ENCODE measurements at regions not wholly inside any gene's neighbourhood (a gene's known extent, or its start where the extent isn't known, plus 50 kb on each side); places are given as distances from the start of the nearest gene placed in this dataset.
"Not testable (repeated sequence)": the region's sequence is repeated elsewhere in the genome, so short reads cannot be mapped to it uniquely, and the experiment has no call there.

- H3K9me3 ChIP-seq (ENCODE audit: low read depth, low read length) = peaks cover 3% of the 10 kb centered on the region
- no peaks in the 10 kb centered on the region for H3K79me2 ChIP-seq (ENCODE audit: insufficient read depth, low read length)
- H3K4me3 ChIP-seq (ENCODE audit: insufficient read depth, low read length) = no peak overlapping the region
- H4K20me1 ChIP-seq (ENCODE audit: insufficient read depth, low read length) = no peaks in the 10 kb centered on the region
- H2AFZ ChIP-seq (ENCODE audit: low read length) = no peak overlapping the region
- no peaks in the 10 kb centered on the region for H3K36me3 ChIP-seq (ENCODE audit: insufficient read depth, low read length)
- H3K4me1 ChIP-seq (ENCODE audit: insufficient read depth, low read length) = no peaks in the 10 kb centered on the region
- TF ChIP-seq CTCF (IDR thresholded peaks at IDR 0.05; ENCODE audit: extremely low read depth, low read depth, low read length) = no peak
- H3K4me2 ChIP-seq (ENCODE audit: insufficient read depth, low read length) = no peak overlapping the region
- DNase-seq (ENCODE audit: insufficient read length, low spot score, missing footprints) = no peak
- no peaks in the 10 kb centered on the region for H3K27me3 ChIP-seq (ENCODE audit: insufficient read depth, low read length)
- H3K27ac ChIP-seq (ENCODE audit: low read depth, low read length) = no peak overlapping the region
Observed at GRCh38 chr2:60212181-60212945, 341.1 kb downstream of the BCL11A start.

DNA sequence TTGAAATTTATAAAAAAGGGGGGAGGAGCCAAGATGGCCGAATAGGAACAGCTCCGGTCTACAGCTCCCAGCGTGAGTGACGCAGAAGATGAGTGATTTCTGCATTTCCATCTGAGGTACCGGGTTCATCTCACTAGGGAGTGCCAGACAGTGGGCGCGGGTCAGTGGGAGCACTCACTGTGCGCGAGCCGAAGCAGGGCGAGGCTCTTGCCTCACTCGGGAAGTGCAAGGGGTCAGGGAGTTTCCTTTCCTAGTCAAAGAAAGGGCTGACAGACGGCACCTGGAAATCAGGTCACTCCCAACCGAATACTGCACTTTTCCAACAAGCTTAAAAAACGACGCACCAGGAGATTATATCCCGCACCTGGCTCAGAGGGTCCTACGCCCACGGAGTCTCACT lies 364.4 kb downstream of the BCL11A start:
- not testable (repeated sequence) for DNase-seq (ENCODE audit: insufficient read length, low spot score, missing footprints); H2AFZ ChIP-seq (ENCODE audit: low read length); H3K4me2 ChIP-seq (ENCODE audit: insufficient read depth, low read length); H3K4me1 ChIP-seq (ENCODE audit: insufficient read depth, low read length); H3K27ac ChIP-seq (ENCODE audit: low read depth, low read length); H3K36me3 ChIP-seq (ENCODE audit: insufficient read depth, low read length); H3K27me3 ChIP-seq (ENCODE audit: insufficient read depth, low read length); H3K79me2 ChIP-seq (ENCODE audit: insufficient read depth, low read length); H3K9me3 ChIP-seq (ENCODE audit: low read depth, low read length); H4K20me1 ChIP-seq (ENCODE audit: insufficient read depth, low read length); H3K4me3 ChIP-seq (ENCODE audit: insufficient read depth, low read length)

DNA sequence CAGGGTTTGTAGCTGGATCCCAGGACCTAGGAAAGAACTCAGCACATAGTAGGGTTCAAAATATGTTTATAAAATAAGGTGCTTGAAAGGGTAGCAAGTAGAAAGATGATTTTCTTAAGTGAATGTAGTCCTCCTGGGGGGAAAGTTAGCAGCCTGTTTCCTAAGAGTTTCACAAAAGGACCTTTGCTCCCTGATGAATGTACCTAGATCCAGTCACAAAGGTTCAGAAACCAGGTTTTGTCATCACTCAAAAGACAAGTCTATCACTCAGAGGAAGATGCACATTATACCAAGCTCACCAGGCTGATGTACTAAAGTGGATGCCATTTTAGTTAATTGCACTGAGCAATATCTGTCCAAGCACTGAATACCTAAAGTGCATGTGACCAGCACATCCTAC lies 378.2 kb downstream of the BCL11A start:
- Histone ChIP-seq H3K4me3 (ENCODE audit: insufficient read depth, low read length) (no peak overlapping the region), H3K79me2 (ENCODE audit: insufficient read depth, low read length) (no peaks in the 10 kb centered on the region), H2AFZ (ENCODE audit: low read length) (no peak overlapping the region), H3K36me3 (ENCODE audit: insufficient read depth, low read length) (no peaks in the 10 kb centered on the region), H3K27ac (ENCODE audit: low read depth, low read length) (no peak overlapping the region), H3K4me2 (ENCODE audit: insufficient read depth, low read length) (no peak overlapping the region), H4K20me1 (ENCODE audit: insufficient read depth, low read length) (no peaks in the 10 kb centered on the region), H3K27me3 (ENCODE audit: insufficient read depth, low read length) (no peaks in the 10 kb centered on the region), H3K9me3 (ENCODE audit: low read depth, low read length) (no peaks in the 10 kb centered on the region), H3K4me1 (ENCODE audit: insufficient read depth, low read length) (no peaks in the 10 kb centered on the region)
- no peak for DNase-seq (ENCODE audit: insufficient read length, low spot score, missing footprints)
- no peak for TF ChIP-seq CTCF (IDR thresholded peaks at IDR 0.05; ENCODE audit: extremely low read depth, low read depth, low read length)

DNA sequence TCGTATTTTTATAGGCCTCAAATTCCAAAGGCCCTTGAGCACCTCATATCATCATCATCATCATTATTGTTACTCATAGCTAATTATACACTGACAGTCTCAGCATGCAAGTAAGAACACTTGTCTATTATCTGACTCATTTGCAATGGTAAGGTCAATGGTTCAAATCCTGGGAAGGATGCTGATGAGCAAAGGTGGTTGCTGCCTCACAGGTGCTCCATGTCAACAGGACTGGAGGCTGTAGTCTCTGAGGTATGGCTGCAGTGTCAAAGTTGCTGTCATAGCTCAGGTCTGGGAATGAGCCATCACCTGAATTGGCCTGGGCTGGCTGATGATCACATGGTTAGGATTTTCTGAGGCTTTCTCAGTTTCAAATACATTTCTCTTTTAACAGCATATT lies 379.3 kb downstream of the BCL11A start:
- H3K4me1 ChIP-seq (ENCODE audit: insufficient read depth, low read length) = no peaks in the 10 kb centered on the region
- no peaks in the 10 kb centered on the region for H4K20me1 ChIP-seq (ENCODE audit: insufficient read depth, low read length)
- no peak overlapping the region for H3K4me3 ChIP-seq (ENCODE audit: insufficient read depth, low read length)
- no peak for TF ChIP-seq CTCF (IDR thresholded peaks at IDR 0.05; ENCODE audit: extremely low read depth, low read depth, low read length)
- H3K36me3 ChIP-seq (ENCODE audit: insufficient read depth, low read length) = no peaks in the 10 kb centered on the region
- H3K9me3 ChIP-seq (ENCODE audit: low read depth, low read length) = no peaks in the 10 kb centered on the region
- DNase-seq (ENCODE audit: insufficient read length, low spot score, missing footprints) = no peak
- H3K4me2 ChIP-seq (ENCODE audit: insufficient read depth, low read length) = no peak overlapping the region
- no peak overlapping the region for H2AFZ ChIP-seq (ENCODE audit: low read length)
- H3K79me2 ChIP-seq (ENCODE audit: insufficient read depth, low read length) = no peaks in the 10 kb centered on the region
- H3K27me3 ChIP-seq (ENCODE audit: insufficient read depth, low read length) = no peaks in the 10 kb centered on the region
- no peak overlapping the region for H3K27ac ChIP-seq (ENCODE audit: low read depth, low read length)

Measured in osteoblast (primary cell).